B cell (primary cell): ENCODE measurements at regions not wholly inside any gene's neighbourhood (a gene's known extent, or its start where the extent isn't known, plus 50 kb on each side); places are given as distances from the start of the nearest gene placed in this dataset.

Experiments
- EZH2 ChIP-seq: IDR thresholded peaks from 2 replicates; pipeline ENCODE4 v1.6.1; 2012; ENCODE audit warnings: borderline replicate concordance, low read depth, mild to moderate bottlenecking, moderate library complexity, low read length; ENCODE audit not compliant: insufficient read depth, poor library complexity, severe bottlenecking
- TF ChIP-seq, protein P1 (sequence below): fragments of 200-600 bp; IDR thresholded peaks from one replicate; pipeline ENCODE4 v1.8.0; 2022; ENCODE audit warnings: antibody characterized with exemption, mild to moderate bottlenecking

DNA sequence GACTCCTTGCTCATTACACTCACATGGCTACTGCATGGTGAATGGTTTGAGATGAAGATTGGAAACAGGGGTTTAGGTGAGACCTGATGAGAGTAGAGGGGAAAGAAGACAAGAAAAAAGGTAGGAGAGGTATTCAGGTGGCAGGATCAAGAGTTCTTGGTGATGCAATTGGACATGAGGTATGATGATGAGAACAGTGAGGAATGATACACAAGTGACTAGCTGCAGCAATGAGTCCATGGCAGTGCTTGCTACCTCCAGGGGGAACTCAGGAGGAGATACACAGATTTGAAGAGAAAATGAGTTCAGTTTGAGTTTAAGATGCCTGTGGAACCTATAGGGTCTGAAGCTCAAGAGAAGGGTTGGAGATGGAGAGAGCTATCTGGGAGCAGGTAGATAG lies 62.1 kb upstream of the NFE2L2 start:
- TF ChIP-seq EZH2: no peak
- TF ChIP-seq, protein P1, sequence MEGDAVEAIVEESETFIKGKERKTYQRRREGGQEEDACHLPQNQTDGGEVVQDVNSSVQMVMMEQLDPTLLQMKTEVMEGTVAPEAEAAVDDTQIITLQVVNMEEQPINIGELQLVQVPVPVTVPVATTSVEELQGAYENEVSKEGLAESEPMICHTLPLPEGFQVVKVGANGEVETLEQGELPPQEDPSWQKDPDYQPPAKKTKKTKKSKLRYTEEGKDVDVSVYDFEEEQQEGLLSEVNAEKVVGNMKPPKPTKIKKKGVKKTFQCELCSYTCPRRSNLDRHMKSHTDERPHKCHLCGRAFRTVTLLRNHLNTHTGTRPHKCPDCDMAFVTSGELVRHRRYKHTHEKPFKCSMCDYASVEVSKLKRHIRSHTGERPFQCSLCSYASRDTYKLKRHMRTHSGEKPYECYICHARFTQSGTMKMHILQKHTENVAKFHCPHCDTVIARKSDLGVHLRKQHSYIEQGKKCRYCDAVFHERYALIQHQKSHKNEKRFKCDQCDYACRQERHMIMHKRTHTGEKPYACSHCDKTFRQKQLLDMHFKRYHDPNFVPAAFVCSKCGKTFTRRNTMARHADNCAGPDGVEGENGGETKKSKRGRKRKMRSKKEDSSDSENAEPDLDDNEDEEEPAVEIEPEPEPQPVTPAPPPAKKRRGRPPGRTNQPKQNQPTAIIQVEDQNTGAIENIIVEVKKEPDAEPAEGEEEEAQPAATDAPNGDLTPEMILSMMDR: no peak
